Keratinocyte (primary cell): ENCODE measurements at regions not wholly inside any gene's neighbourhood (a gene's known extent, or its start where the extent isn't known, plus 50 kb on each side); places are given as distances from the start of the nearest gene placed in this dataset.

Experiments used
- CTCF ChIP-seq, 3 experiments: IDR thresholded peaks in 1 of 3; conservative IDR thresholded peaks in 1 of 3; optimal IDR thresholded peaks in 1 of 3; 2 replicates in 2 of 3; 3 replicates in 1 of 3; pipeline versions ENCODE3 to v1.5.1; 2011; ENCODE audit warnings: low read length in 3 of 3, mild to moderate bottlenecking in 3 of 3, moderate library complexity in 2 of 3, control low read depth in 1 of 3, inconsistent platforms in 1 of 3; ENCODE audit not compliant: insufficient read depth in 2 of 3; ENCODE audit errors: extremely low read depth in 1 of 3
- EZH2 ChIP-seq: IDR thresholded peaks from one replicate; pipeline ENCODE4 v1.6.1; 2012; ENCODE audit warnings: inconsistent platforms, mild to moderate bottlenecking, low read length, moderate library complexity

- TF ChIP-seq CTCF (optimal IDR thresholded peaks at IDR 0.05 in 1 of 3, IDR thresholded peaks at IDR 0.05 in 1 of 3, conservative IDR thresholded peaks at IDR 0.05 in 1 of 3; ENCODE audit: extremely low read depth in 1 of 3, insufficient read depth in 2 of 3, low read length in 3 of 3) (no peak), EZH2 (no peak)
Measured at GRCh38 chr5:110106750-110107149, 417.0 kb downstream of the MAN2A1 start.
